Epithelial cell of esophagus (primary cell): ENCODE measurements at regions not wholly inside any gene's neighbourhood (a gene's known extent, or its start where the extent isn't known, plus 50 kb on each side); places are given as distances from the start of the nearest gene placed in this dataset.

Experiments
- DNase-seq: peaks from one replicate; pipeline ENCODE4 v3.0.0; 2010; ENCODE audit warnings: low read depth
- H3K4me3 ChIP-seq: 2 replicates; pipeline ENCODE4 v1.5.1; 2011; ENCODE audit warnings: mild to moderate bottlenecking, low read length, control low read depth
- TF ChIP-seq, protein P1 (sequence below): IDR thresholded peaks from 2 replicates; pipeline ENCODE4 v1.5.1; 2011; ENCODE audit warnings: low read depth, mild to moderate bottlenecking, low read length, control low read depth, inconsistent platforms; ENCODE audit not compliant: insufficient read depth; ENCODE audit errors: missing control alignments

DNA sequence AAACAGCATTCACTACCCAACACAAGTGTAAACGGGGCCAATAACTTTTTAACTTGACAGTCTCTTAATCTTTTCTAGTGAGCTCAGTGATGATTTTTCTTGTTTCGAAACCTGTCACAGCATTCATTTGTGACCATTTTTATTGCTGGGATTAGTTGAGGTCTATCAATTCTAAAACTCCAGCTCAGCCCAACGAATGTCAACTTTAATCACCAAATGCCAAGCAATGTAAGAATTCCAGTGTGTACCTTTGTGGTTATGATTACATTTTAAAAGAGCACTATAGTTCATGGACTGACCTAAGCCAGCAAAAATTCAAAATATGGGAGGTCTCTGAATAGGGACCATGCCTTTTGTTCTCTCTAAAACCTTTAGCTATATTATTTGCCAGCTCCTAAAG, 694.3 kb upstream of the SGCG start:
- TF ChIP-seq, protein P1, sequence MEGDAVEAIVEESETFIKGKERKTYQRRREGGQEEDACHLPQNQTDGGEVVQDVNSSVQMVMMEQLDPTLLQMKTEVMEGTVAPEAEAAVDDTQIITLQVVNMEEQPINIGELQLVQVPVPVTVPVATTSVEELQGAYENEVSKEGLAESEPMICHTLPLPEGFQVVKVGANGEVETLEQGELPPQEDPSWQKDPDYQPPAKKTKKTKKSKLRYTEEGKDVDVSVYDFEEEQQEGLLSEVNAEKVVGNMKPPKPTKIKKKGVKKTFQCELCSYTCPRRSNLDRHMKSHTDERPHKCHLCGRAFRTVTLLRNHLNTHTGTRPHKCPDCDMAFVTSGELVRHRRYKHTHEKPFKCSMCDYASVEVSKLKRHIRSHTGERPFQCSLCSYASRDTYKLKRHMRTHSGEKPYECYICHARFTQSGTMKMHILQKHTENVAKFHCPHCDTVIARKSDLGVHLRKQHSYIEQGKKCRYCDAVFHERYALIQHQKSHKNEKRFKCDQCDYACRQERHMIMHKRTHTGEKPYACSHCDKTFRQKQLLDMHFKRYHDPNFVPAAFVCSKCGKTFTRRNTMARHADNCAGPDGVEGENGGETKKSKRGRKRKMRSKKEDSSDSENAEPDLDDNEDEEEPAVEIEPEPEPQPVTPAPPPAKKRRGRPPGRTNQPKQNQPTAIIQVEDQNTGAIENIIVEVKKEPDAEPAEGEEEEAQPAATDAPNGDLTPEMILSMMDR: no peak
- DNase-seq: no peak
- H3K4me3 ChIP-seq: no peak overlapping the region

- H3K4me3 ChIP-seq: no peak overlapping the region
- TF ChIP-seq, protein P1: no peak
- DNase-seq: no peak
Observed at GRCh38 chr13:22487932-22488331, 692.8 kb upstream of the SGCG start.

- H3K4me3 ChIP-seq: no peak overlapping the region
- no peak for DNase-seq
- TF ChIP-seq, protein P1: no peak
Observed at GRCh38 chr13:22489771-22490170, 691.0 kb upstream of the SGCG start.

- TF ChIP-seq, protein P1: no peak
- DNase-seq: no peak
- no peak overlapping the region for H3K4me3 ChIP-seq
Observed at GRCh38 chr13:22495819-22496218, 685.0 kb upstream of the SGCG start.

DNA sequence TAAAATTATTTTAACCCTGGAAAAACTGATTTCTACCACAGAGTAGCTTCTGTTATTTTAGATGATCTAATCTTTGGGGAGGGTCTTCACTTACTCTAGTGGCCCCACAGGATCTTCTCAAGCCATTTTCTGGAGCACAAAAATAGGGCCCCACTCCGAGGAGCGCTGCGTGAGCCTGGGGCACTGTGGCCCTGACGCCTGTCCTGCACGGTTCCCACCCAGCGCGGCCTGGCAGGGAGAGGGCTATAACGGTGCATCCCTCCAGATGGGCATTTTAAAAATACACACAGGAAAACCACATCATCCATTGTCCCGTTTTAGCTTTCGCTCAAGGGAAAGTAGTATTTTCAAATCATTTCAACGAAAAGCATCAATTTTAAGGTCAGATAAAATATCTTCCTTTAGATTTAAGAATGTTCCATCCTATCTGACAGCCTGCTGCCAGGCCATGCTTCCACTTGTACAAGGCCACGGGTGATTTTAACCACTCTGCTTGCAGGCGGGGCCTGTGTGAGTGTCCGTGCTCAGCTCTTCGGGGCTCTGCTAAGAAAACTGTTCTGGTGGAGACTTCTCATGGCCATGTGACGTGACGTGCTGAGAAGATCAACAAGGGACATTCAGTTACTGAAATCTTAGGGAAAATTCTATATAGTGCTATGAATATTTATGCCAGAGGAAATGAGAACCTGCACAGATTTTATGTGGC, 683.8 kb upstream of the SGCG start:
- H3K4me3 ChIP-seq: no peak overlapping the region
- no peak for DNase-seq
- TF ChIP-seq, protein P1: no peak

DNA sequence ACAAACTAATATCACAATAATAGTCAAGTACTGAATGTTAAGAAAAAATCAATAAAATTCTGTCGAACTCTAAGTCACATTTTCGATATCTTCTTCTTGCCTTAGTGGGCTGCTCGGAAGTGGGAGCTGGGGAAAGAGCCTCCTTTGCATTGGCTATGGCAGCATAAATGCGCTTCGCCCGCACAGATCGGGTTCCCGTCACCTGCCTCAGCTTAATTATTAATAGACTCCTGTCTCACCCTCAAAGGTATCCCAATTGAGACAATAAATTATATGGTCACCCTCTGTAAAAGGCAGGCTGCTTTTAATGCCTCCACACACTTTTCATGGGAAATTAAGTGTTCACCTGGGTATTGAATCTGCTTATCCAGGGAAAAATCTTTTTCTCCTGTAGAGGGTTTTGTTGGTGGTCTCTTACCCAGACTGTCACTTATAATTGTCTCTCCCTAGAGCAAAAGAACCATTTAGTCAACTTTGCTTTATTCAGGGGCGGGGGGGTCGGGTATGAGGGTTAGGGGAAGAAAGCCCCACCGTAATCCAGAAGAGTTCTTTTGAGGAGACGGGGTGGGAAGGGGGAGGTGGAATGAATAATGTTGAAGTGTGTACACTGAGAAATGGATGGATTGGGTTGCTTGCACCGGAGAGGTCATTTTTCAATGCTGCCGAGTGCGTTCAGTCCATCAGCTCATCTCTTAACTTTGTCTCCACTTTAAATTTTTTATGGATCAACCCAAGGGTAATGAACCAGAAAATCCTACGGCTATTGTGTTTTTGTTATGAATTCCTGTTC, 682.6 kb upstream of the SGCG start:
- no peak for DNase-seq
- TF ChIP-seq, protein P1: no peak
- H3K4me3 ChIP-seq: no peak overlapping the region

- H3K4me3 ChIP-seq: no peak overlapping the region
- no peak for DNase-seq
- TF ChIP-seq, protein P1: no peak
Observed at GRCh38 chr13:22499919-22500318, 680.9 kb upstream of the SGCG start.
